Spleen (tissue), 11 donors: ENCODE measurements at regions not wholly inside any gene's neighbourhood (a gene's known extent, or its start where the extent isn't known, plus 50 kb on each side); places are given as distances from the start of the nearest gene placed in this dataset.

ENCODE experiments used
- DNase-seq: peaks from one replicate; pipeline ENCODE4 v3.0.0-alpha.2; 2020
- H3K27ac ChIP-seq, 8 donors: fragments of 200-600 bp; sonication (generic) in 7 of 8; 1 replicate in 4 of 8; 2 replicates in 4 of 8; pipeline versions ENCODE4 v1.5.0 to v1.8.0; 2016 to 2021; ENCODE audit warnings: inconsistent platforms in 4 of 8, mild to moderate bottlenecking in 4 of 8, moderate library complexity in 1 of 8
- H3K27me3 ChIP-seq, 7 donors: fragments of 200-600 bp; sonication (generic) in 6 of 7; replicated peaks in 1 of 7; 1 replicate in 4 of 7; 2 replicates in 3 of 7; pipeline versions ENCODE4 v1.5.0 to v1.8.0; 2016 to 2021; ENCODE audit warnings: inconsistent platforms in 3 of 7, mild to moderate bottlenecking in 1 of 7
- H3K36me3 ChIP-seq, 6 donors: fragments of 200-600 bp; sonication (generic) in 5 of 6; 1 replicate in 4 of 6; 2 replicates in 2 of 6; pipeline versions ENCODE4 v1.5.0 to v1.8.0; 2016 to 2021; ENCODE audit warnings: inconsistent platforms in 2 of 6
- H3K4me1 ChIP-seq, 6 donors: fragments of 200-600 bp; sonication (generic) in 5 of 6; 1 replicate in 3 of 6; 2 replicates in 3 of 6; pipeline versions ENCODE4 v1.5.0 to v1.8.0; 2016 to 2021; ENCODE audit warnings: inconsistent platforms in 3 of 6
- H3K4me3 ChIP-seq, 8 donors: fragments of 200-600 bp; sonication (generic) in 7 of 8; 1 replicate in 4 of 8; 2 replicates in 4 of 8; pipeline versions ENCODE4 v1.5.0 to v1.8.0; 2016 to 2021; ENCODE audit warnings: inconsistent platforms in 4 of 8, mild to moderate bottlenecking in 4 of 8, moderate library complexity in 2 of 8
- H3K9me3 ChIP-seq, 8 donors: fragments of 200-600 bp; sonication (generic) in 7 of 8; 1 replicate in 4 of 8; 2 replicates in 4 of 8; pipeline versions ENCODE4 v1.5.0 to v1.8.0; 2016 to 2021; ENCODE audit warnings: inconsistent platforms in 4 of 8
- POLR2A ChIP-seq, 3 donors: fragments of 450-650 bp; IDR thresholded peaks; one replicate each; pipeline ENCODE4 v1.5.1; 2017; ENCODE audit warnings: antibody characterized with exemption in 3 of 3, mild to moderate bottlenecking in 1 of 3
- POLR2AphosphoS5 ChIP-seq, 3 donors: sonication (generic); formaldehyde crosslinking; IDR thresholded peaks; one replicate each; pipeline ENCODE4 v1.5.1; 2017; ENCODE audit warnings: antibody characterized with exemption in 3 of 3
- WGBS, 5 donors: extraction: QIAGEN DNeasy Blood & Tissue Kit in 3 of 5; methylation state at CpG; one replicate each; pipeline versions ENCODE4 v1.1.5 to v1.1.7; 2013 to 2018; 5-methylcytosine and 5-hydroxymethylcytosine counted together
- intact Hi-C: fragments of 100-400 bp; cut with DNase I; formaldehyde crosslinking; loops from one replicate; pipeline ENCODE4 v1.15.0; 2023; ENCODE audit warnings: low total_unique reads
- TF ChIP-seq, protein P1 (sequence below), 11 experiments: fragments of 200-600 bp in 7 of 11; fragments of 450-650 bp in 4 of 11; sonication (generic) in 4 of 11; IDR thresholded peaks in 8 of 11; conservative IDR thresholded peaks in 3 of 11; 1 replicate in 7 of 11; 2 replicates in 4 of 11; pipeline versions ENCODE4 v1.4.0 to v1.8.0; 2016 to 2021; ENCODE audit warnings: antibody characterized with exemption in 11 of 11, inconsistent platforms in 4 of 11, mild to moderate bottlenecking in 1 of 11
- donor health status: healthy with polysubstance abuse.
- donor health status: DM: no; HTN: no; CAD: no; lungs with moderate emphysema.
- donor health status: DM: no; HTN: no; CAD: no.
- donor health status: Bipolar disorder and iron deficiency.
- donor health status: healthy.
- donor health status: DM: no; HTN: no; CAD: no.
- donor health status: DM: yes; HTN: yes; CAD: no.

DNA sequence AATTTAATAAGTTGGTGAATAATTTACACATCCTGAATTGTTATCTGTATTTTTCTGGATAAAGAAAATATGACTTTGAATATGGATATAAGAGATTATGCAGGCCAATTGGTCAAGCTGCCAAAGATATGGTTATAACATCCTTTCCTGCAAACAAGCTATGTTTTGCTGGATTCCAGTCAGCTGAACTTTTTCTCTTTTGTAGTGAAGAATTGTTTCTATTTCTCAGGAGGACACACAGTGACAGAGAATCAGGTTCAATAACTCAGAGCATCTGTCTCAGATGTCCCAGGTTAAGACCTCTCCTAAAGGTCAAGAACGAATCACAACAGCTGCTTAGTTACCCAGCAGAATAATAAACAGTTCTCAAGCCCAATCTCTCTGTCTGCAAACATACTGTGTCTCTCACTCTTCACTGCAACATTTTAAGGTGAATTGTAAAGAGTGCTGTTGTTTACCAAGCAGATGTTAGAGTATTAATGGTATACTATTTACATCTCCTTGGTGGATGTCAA, 189.5 kb upstream of the ANKRD50 start:
- 50 to 73% (median 70%) methylated on average over 1 of the region's 1 CpG for WGBS, 5 donors
- Histone ChIP-seq H3K4me3 (no peak overlapping the region), H3K27me3 (no peaks in the 10 kb centered on the region), H3K27ac (no peak overlapping the region), H3K36me3 (no peaks in the 10 kb centered on the region), H3K4me1 (no peaks in the 10 kb centered on the region), H3K9me3 (peaks cover 0 to 11% (median 0%) of the 10 kb centered on the region in 8 donors)
- intact Hi-C loops, result no loop called here
- no peak for DNase-seq
- TF ChIP-seq POLR2AphosphoS5 (IDR thresholded peaks at IDR 0.05) (no peak), POLR2A (IDR thresholded peaks at IDR 0.05) (no peak)
- TF ChIP-seq, protein P1, sequence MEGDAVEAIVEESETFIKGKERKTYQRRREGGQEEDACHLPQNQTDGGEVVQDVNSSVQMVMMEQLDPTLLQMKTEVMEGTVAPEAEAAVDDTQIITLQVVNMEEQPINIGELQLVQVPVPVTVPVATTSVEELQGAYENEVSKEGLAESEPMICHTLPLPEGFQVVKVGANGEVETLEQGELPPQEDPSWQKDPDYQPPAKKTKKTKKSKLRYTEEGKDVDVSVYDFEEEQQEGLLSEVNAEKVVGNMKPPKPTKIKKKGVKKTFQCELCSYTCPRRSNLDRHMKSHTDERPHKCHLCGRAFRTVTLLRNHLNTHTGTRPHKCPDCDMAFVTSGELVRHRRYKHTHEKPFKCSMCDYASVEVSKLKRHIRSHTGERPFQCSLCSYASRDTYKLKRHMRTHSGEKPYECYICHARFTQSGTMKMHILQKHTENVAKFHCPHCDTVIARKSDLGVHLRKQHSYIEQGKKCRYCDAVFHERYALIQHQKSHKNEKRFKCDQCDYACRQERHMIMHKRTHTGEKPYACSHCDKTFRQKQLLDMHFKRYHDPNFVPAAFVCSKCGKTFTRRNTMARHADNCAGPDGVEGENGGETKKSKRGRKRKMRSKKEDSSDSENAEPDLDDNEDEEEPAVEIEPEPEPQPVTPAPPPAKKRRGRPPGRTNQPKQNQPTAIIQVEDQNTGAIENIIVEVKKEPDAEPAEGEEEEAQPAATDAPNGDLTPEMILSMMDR (IDR thresholded peaks at IDR 0.05 in 8 of 11, conservative IDR thresholded peaks at IDR 0.05 in 3 of 11), result no peak

DNA sequence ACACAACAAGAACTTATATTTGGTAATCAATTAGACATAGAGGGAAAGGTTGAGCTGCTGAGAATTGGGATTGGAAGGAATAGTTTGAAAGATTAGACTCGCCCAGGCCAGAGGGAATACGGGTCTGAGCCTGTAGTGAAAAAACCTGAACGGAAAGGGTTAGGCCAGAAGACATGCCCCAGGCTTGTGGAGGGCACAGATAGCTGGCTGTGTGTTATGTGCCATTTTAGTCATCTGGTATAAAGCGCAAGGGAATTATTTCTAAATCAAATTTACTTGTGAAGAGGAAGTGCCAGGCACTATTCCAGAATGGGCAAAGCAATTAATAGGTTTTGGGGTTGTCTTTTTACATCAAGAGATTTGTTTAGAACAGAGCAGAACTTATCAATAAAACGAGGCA, 187.5 kb upstream of the ANKRD50 start:
- peaks cover 0 to 11% (median 0%) of the 10 kb centered on the region in 8 donors for H3K9me3 ChIP-seq
- 74 to 91% (median 80%) methylated on average over 5 of the region's 5 CpGs for WGBS, 5 donors
- TF ChIP-seq, protein P1 (IDR thresholded peaks at IDR 0.05 in 8 of 11, conservative IDR thresholded peaks at IDR 0.05 in 3 of 11), result no peak
- TF ChIP-seq POLR2A (IDR thresholded peaks at IDR 0.05) (no peak), POLR2AphosphoS5 (IDR thresholded peaks at IDR 0.05) (no peak)

DNA sequence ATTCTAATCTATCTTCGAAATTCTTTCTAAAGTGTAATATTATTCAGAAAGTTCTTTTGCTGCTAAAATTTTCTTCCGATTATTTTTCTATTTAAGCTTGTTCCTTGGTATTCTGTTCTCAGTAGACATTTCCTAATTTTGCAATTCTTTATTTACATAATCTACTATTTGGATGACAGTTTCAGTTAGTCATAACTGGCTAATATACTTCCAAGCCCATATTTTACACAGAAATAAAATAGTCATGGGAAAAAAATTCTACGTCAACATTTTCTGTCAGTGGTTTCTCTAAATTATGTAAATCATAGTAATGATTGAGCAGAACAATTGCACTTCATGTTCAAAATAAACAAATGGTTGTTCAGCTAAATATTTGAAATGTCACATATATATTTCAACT, 178.0 kb upstream of the ANKRD50 start:
- Histone ChIP-seq H3K36me3 (no peaks in the 10 kb centered on the region), H3K4me3 (no peak overlapping the region), H3K4me1 (no peaks in the 10 kb centered on the region), H3K27ac (no peak overlapping the region), H3K9me3 (peaks cover 0 to 11% (median 0%) of the 10 kb centered on the region in 8 donors), H3K27me3 (no peaks in the 10 kb centered on the region)
- intact Hi-C loops, result no loop called here
- 79 to 93% (median 86%) methylated on average over 3 of the region's 3 CpGs for WGBS, 5 donors
- TF ChIP-seq POLR2AphosphoS5 (IDR thresholded peaks at IDR 0.05) (no peak), POLR2A (IDR thresholded peaks at IDR 0.05) (no peak)
- TF ChIP-seq, protein P1 (IDR thresholded peaks at IDR 0.05 in 8 of 11, conservative IDR thresholded peaks at IDR 0.05 in 3 of 11), result no peak
- DNase-seq, result no peak

More for the DNA sequence above, 187.5 kb upstream of the ANKRD50 start:
- Histone ChIP-seq H3K36me3 (no peaks in the 10 kb centered on the region), H3K27me3 (no peaks in the 10 kb centered on the region), H3K4me3 (no peak overlapping the region), H3K27ac (no peak overlapping the region), H3K4me1 (no peaks in the 10 kb centered on the region)
- intact Hi-C loops, result no loop called here
- no peak for DNase-seq

DNA sequence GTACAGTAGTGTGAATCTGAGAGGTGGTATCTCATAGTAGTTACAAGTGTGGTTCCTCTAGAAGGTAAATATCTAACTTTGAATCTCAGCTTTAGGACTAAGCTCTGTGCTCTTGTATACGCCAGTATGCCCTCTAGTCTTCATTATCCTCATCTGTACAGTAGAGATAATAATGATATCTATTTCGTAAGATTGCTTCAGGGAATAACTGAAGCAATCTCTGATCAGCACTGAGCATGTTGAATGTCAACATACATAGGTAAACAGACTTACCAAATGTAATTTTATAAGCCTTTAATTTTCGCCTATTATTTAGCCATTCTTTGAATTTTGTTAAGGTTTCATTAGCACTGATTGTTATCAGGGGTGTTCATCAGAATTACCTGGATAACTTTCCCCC, 175.2 kb upstream of the ANKRD50 start:
- no peak for DNase-seq
- H3K9me3 ChIP-seq, result no peaks in the 10 kb centered on the region
- TF ChIP-seq POLR2A (IDR thresholded peaks at IDR 0.05) (no peak), POLR2AphosphoS5 (IDR thresholded peaks at IDR 0.05) (no peak)
- TF ChIP-seq, protein P1 (IDR thresholded peaks at IDR 0.05 in 8 of 11, conservative IDR thresholded peaks at IDR 0.05 in 3 of 11), result no peak
- H3K4me1 ChIP-seq, result no peaks in the 10 kb centered on the region
- intact Hi-C loops, result no loop called here
- H3K4me3 ChIP-seq, result no peak overlapping the region
- no peaks in the 10 kb centered on the region for H3K36me3 ChIP-seq
- no peak overlapping the region for H3K27ac ChIP-seq
- 74 to 90% (median 81%) methylated on average over 3 of the region's 3 CpGs for WGBS, 5 donors
- H3K27me3 ChIP-seq, result no peaks in the 10 kb centered on the region
